Naive thymus-derived CD4-positive, alpha-beta T cell (primary cell): ENCODE measurements at regions not wholly inside any gene's neighbourhood (a gene's known extent, or its start where the extent isn't known, plus 50 kb on each side); places are given as distances from the start of the nearest gene placed in this dataset.
"Not testable (repeated sequence)": the region's sequence is repeated elsewhere in the genome, so short reads cannot be mapped to it uniquely, and the experiment has no call there.

Source experiments
- ATAC-seq: fragments of 150-1000 bp; cut with Tn5 transposase; 2 replicates; pipeline ENCODE4 v1.10.0; 2021; ENCODE audit warnings: mild to moderate bottlenecking, moderate library complexity
- CTCF ChIA-PET: fragments of 350-600 bp; sonication (Branson Sonifier 250); formaldehyde crosslinking; loops from one replicate; lab custom pipeline; 2021; ENCODE audit warnings: antibody characterized with exemption; lab: Charles Lee
- POLR2A ChIA-PET: fragments of 350-600 bp; sonication (Branson Sonifier 250); formaldehyde crosslinking; loops from one replicate; lab custom pipeline; 2021; ENCODE audit warnings: antibody characterized with exemption, inconsistent platforms; lab: Charles Lee
- DNase-seq, 9 donors: peaks; one replicate each; pipeline versions ENCODE4 v3.0.0 to v3.0.0-alpha.2; 2020 to 2022; ENCODE audit warnings: mixed read lengths in 1 of 9
- H3K27ac ChIP-seq: one replicate; pipeline ENCODE4 v1.7.0; 2013; ENCODE audit warnings: mild to moderate bottlenecking, low read depth, low read length, moderate library complexity
- H3K27me3 ChIP-seq, 2 donors: one replicate each; pipeline ENCODE4 v1.7.0; 2013; ENCODE audit warnings: low read length in 2 of 2, mild to moderate bottlenecking in 2 of 2, moderate library complexity in 2 of 2; ENCODE audit not compliant: control insufficient read depth in 2 of 2, insufficient read depth in 2 of 2
- H3K36me3 ChIP-seq, 3 experiments: 1 replicate in 2 of 3; 2 replicates in 1 of 3; pipeline ENCODE4 v1.7.0; 2013; ENCODE audit warnings: low read length in 3 of 3, mild to moderate bottlenecking in 3 of 3, moderate library complexity in 1 of 3; ENCODE audit not compliant: insufficient read depth in 3 of 3, control insufficient read depth in 2 of 3
- H3K4me1 ChIP-seq, 2 donors: one replicate each; pipeline ENCODE4 v1.7.0; 2013; ENCODE audit warnings: low read length in 2 of 2, mild to moderate bottlenecking in 2 of 2, moderate library complexity in 1 of 2; ENCODE audit not compliant: control insufficient read depth in 2 of 2, insufficient read depth in 2 of 2
- H3K4me3 ChIP-seq: 2 replicates; pipeline ENCODE4 v1.7.0; 2013; ENCODE audit warnings: mild to moderate bottlenecking, low read length
- H3K9me3 ChIP-seq, 3 experiments: 1 replicate in 2 of 3; 2 replicates in 1 of 3; pipeline ENCODE4 v1.7.0; 2013; ENCODE audit warnings: low read length in 3 of 3; ENCODE audit not compliant: control insufficient read depth in 2 of 3
- H3K27ac Mint-ChIP-seq, 9 donors: one replicate each; pipeline ENCODE4 v1.8.0; 2020 to 2022; ENCODE audit warnings: mixed read lengths in 9 of 9, mild to moderate bottlenecking in 8 of 9, moderate library complexity in 5 of 9, inconsistent platforms in 2 of 9
- H3K27me3 Mint-ChIP-seq, 5 donors: one replicate each; pipeline ENCODE4 v1.8.0; 2021 to 2022; ENCODE audit warnings: mixed read lengths in 5 of 5, mild to moderate bottlenecking in 1 of 5
- H3K36me3 Mint-ChIP-seq, 5 donors: one replicate each; pipeline ENCODE4 v1.8.0; 2020 to 2022; ENCODE audit warnings: mixed read lengths in 5 of 5, mild to moderate bottlenecking in 3 of 5, inconsistent platforms in 1 of 5
- H3K4me1 Mint-ChIP-seq, 7 donors: one replicate each; pipeline ENCODE4 v1.8.0; 2020 to 2022; ENCODE audit warnings: mixed read lengths in 7 of 7, mild to moderate bottlenecking in 3 of 7, inconsistent platforms in 1 of 7
- H3K4me3 Mint-ChIP-seq, 10 donors: one replicate each; pipeline ENCODE4 v1.8.0; 2020 to 2022; ENCODE audit warnings: mild to moderate bottlenecking in 10 of 10, mixed read lengths in 10 of 10, moderate library complexity in 6 of 10, inconsistent platforms in 2 of 10
- H3K9me3 Mint-ChIP-seq, 11 donors: one replicate each; pipeline ENCODE4 v1.8.0; 2020 to 2022; ENCODE audit warnings: mixed read lengths in 11 of 11, mild to moderate bottlenecking in 4 of 11, inconsistent platforms in 1 of 11, moderate library complexity in 1 of 11
- intact Hi-C, 2 donors: fragments of 100-400 bp; cut with micrococcal nuclease; formaldehyde crosslinking; loops; one replicate each; pipeline ENCODE4 v1.15.1; 2023

DNA sequence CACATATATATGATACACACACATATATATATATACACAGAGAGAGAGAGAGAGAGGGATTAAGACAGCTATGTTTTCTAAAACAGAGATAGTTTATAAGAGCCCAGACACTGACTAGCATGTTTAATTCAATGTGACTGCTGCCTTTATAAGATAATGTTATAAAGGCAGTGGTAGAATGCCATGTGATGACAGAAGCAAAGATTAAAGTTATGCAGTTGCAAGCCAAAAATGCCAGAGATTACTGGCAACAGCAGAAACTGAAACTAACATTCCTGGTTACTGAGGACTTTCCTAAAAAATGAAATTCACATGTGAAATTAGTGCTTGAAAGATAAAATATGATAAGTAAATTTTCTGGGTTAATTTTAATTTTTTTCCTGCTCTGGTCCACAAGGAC, 1888.9 kb downstream of the LRRC4C start:
- H3K9me3 Mint-ChIP-seq, result peaks cover 0 to 24% (median 6%) of the 10 kb centered on the region in 11 donors
- H3K4me1 Mint-ChIP-seq, result no peaks in the 10 kb centered on the region
- no peak overlapping the region for H3K27ac Mint-ChIP-seq
- no peak overlapping the region for H3K4me3 Mint-ChIP-seq
- no peaks in the 10 kb centered on the region for H3K36me3 ChIP-seq
- H3K9me3 ChIP-seq, result no peaks in the 10 kb centered on the region
- intact Hi-C loops, result no loop called here
- no peaks in the 10 kb centered on the region for H3K36me3 Mint-ChIP-seq
- H3K27ac ChIP-seq, result no peak overlapping the region
- no peaks in the 10 kb centered on the region for H3K27me3 Mint-ChIP-seq
- DNase-seq, result no peak
- no peaks in the 10 kb centered on the region for H3K27me3 ChIP-seq
- H3K4me1 ChIP-seq, result no peaks in the 10 kb centered on the region
- no peak for ATAC-seq
- CTCF ChIA-PET, result no interaction called here
- H3K4me3 ChIP-seq, result no peak overlapping the region
- POLR2A ChIA-PET, result no interaction called here

GRCh38 chr11:39569789-39570188, 1889.7 kb downstream of the LRRC4C start:
- ATAC-seq (no peak), DNase-seq (no peak)
- Mint-ChIP-seq H3K9me3 (peaks cover 0 to 30% (median 13%) of the 10 kb centered on the region in 11 donors), H3K27me3 (no peaks in the 10 kb centered on the region), H3K27ac (no peak overlapping the region), H3K4me1 (no peaks in the 10 kb centered on the region), H3K36me3 (no peaks in the 10 kb centered on the region), H3K4me3 (no peak overlapping the region)
- intact Hi-C loops, result no loop called here
- no peaks in the 10 kb centered on the region for H3K27me3 ChIP-seq
- H3K4me3 ChIP-seq, result no peak overlapping the region
- H3K36me3 ChIP-seq, result no peaks in the 10 kb centered on the region
- no peaks in the 10 kb centered on the region for H3K9me3 ChIP-seq
- H3K27ac ChIP-seq, result no peak overlapping the region
- no peaks in the 10 kb centered on the region for H3K4me1 ChIP-seq
- ChIA-PET CTCF (no interaction called here), POLR2A (no interaction called here)

- H3K9me3 Mint-ChIP-seq, result peaks cover 0 to 57% (median 21%) of the 10 kb centered on the region in 11 donors
- H3K27me3 ChIP-seq, result no peaks in the 10 kb centered on the region
- no peaks in the 10 kb centered on the region for H3K9me3 ChIP-seq
- no peak overlapping the region for H3K27ac ChIP-seq
- H3K4me3 ChIP-seq, result no peak overlapping the region
- no peaks in the 10 kb centered on the region for H3K36me3 ChIP-seq
- H3K4me1 Mint-ChIP-seq, result no peaks in the 10 kb centered on the region
- no peak for DNase-seq
- H3K36me3 Mint-ChIP-seq, result peaks cover 0 to 4% (median 0%) of the 10 kb centered on the region in 5 donors
- ATAC-seq, result no peak
- no peak overlapping the region for H3K4me3 Mint-ChIP-seq
- no peak overlapping the region for H3K27ac Mint-ChIP-seq
- ChIA-PET POLR2A (no interaction called here), CTCF (no interaction called here)
- no peaks in the 10 kb centered on the region for H3K27me3 Mint-ChIP-seq
- no peaks in the 10 kb centered on the region for H3K4me1 ChIP-seq
- intact Hi-C loops, result no loop called here
Observed at GRCh38 chr11:39542460-39542859, 1917.0 kb downstream of the LRRC4C start.

DNA sequence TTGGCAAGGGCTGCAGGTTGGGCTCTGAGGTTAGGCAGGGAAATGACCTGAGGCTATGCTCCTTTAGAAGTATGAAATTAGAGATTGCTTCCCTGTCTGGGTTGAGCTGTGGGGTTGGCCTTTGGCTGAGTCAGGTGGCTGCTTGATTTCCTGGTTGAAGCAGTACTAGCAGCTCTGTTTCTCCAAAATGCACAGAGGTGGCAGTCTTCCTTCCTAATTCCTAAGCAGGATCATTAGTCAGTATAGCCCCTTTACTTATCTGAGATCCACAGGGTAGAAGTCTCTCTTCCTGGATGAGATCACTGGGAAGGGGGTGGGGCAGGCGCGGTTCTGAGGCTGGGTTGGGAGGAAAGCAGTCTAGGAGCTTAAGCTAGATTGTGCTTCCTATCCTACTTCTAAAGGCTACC, 1917.5 kb downstream of the LRRC4C start:
- Mint-ChIP-seq H3K27me3 (no peaks in the 10 kb centered on the region), H3K9me3 (peaks cover 0 to 56% (median 17%) of the 10 kb centered on the region in 11 donors), H3K4me3 (no peak overlapping the region), H3K36me3 (no peaks in the 10 kb centered on the region), H3K4me1 (no peaks in the 10 kb centered on the region), H3K27ac (no peak overlapping the region)
- no peaks in the 10 kb centered on the region for H3K27me3 ChIP-seq
- no peaks in the 10 kb centered on the region for H3K4me1 ChIP-seq
- no peak for ATAC-seq
- intact Hi-C loops, result no loop called here
- ChIA-PET CTCF (no interaction called here), POLR2A (no interaction called here)
- H3K36me3 ChIP-seq, result no peaks in the 10 kb centered on the region
- H3K9me3 ChIP-seq, result no peaks in the 10 kb centered on the region
- H3K4me3 ChIP-seq, result no peak overlapping the region
- DNase-seq, result no peak
- no peak overlapping the region for H3K27ac ChIP-seq

DNA sequence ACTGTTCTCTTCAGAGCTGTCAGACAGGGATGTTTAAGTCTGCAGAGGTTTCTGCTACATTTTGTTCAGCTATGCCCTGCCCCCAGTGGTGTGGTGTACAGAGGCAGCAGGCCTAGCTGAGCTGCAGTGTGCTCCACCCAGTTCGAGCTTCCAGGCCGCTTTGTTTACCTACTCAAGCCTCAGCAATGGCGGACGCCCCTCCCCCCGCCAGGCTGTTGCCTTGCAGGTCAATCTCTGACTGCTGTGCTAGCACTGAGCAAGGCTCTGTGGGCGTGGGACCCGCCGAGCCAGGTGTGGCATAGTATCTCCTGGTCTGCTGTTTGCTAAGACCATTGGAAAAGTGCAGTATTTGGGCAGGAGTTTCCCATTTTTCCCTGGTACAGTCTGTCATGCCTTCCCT, 1923.1 kb downstream of the LRRC4C start:
- ATAC-seq, H3K4me1 ChIP-seq, H3K9me3 ChIP-seq, H3K36me3 ChIP-seq, H3K4me3 ChIP-seq, POLR2A ChIA-PET, H3K27ac Mint-ChIP-seq, H3K4me1 Mint-ChIP-seq, DNase-seq, H3K27me3 ChIP-seq, CTCF ChIA-PET, H3K27ac ChIP-seq, intact Hi-C loops, H3K36me3 Mint-ChIP-seq, H3K27me3 Mint-ChIP-seq, H3K4me3 Mint-ChIP-seq: not testable (repeated sequence)
- peaks cover 4 to 74% (median 31%) of the 10 kb centered on the region in 11 donors for H3K9me3 Mint-ChIP-seq
